ENCODE measurements at regions not wholly inside any gene's neighbourhood (a gene's known extent, or its start where the extent isn't known, plus 50 kb on each side); places are given as distances from the start of the nearest gene placed in this dataset.
A peak's percentile ranks its signal among the peaks of the same experiment; 100 is the strongest.

- DNase-seq (ENCODE audit: low read depth) = no peak
Observed at GRCh38 chr4:102441978-102442911, 58.9 kb upstream of the NFKB1 start.

GRCh38 chr4:102444752-102445151 is 56.4 kb upstream of the NFKB1 start:
- DNase-seq (ENCODE audit: low read depth) = no peak

GRCh38 chr4:102445213-102445612 is 55.9 kb upstream of the NFKB1 start:
- DNase-seq (ENCODE audit: low read depth) = no peak

- DNase-seq (ENCODE audit: low read depth) = no peak
Observed at GRCh38 chr4:102447413-102447812, 53.7 kb upstream of the NFKB1 start.

GRCh38 chr4:102449751-102450352 is 51.3 kb upstream of the NFKB1 start:
- DNase-seq (ENCODE audit: low read depth) = peak; percentile 13

GRCh38 chr4:102451266-102451665 is 49.9 kb upstream of the NFKB1 start:
- DNase-seq (ENCODE audit: low read depth) = no peak

Measured in activated T-helper 9 cell treated with anti-CD3 and anti-CD28 coated beads, Interleukin-2, amount 50 U/mL, for 16 hours (primary cell).